ENCODE measurements at regions not wholly inside any gene's neighbourhood (a gene's known extent, or its start where the extent isn't known, plus 50 kb on each side); places are given as distances from the start of the nearest gene placed in this dataset.
A peak's percentile ranks its signal among the peaks of the same experiment; 100 is the strongest.

DNA sequence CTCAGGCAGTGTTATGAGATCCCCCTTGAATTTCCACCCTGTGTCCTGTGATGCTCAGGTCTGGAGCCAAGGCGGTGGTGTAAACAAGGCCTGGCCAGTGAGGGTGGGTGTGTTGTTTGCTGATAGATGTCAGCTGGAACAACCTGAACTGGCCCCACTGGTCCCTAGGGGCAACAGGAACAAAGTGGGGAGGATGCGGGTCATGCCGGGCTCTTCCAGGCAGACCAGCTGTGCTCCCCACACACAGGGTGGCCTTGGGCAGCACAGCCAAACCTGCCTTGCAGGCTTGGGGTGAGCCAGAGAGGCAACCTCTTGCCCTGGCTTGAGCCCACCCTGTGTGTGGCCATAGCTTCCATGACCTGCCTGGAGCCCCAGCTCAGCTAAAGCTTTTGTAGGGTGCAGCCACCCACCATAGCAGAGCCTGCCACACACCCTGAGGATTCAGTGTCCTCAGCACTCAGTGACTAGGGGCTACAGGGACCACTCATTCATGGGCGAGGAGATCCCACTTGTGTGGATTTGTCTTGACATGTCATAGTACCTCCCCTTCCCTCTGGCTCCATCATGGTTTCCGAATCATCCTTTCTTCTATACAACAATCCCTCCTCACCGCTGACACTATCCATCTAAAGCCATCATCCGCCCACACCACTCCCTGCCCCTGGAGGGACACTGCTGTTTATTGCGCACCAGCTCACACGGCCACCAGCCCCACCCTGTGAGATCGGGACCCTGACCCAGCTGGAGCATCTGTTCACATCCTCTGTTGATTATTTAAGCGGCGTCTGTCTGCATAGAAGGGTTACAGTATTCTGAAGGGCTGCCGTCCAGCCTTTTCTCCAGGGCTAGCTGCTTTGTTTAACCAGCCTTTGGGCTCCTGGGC lies 268.8 kb downstream of the CYP26B1 start:
- FAIRE-seq = no peak
- 20% methylated on average over 13 of the region's 13 CpGs for WGBS (ENCODE audit: insufficient coverage, low coverage, missing lambda C conversion rate)
- CTCF ChIA-PET (ENCODE audit: low intra/inter-chr PET ratio) = no interaction called here
- no peaks in the 10 kb centered on the region for H3K9me3 ChIP-seq (replicated peaks; ENCODE audit: control insufficient read depth, insufficient read depth, low read depth, low read length)
- H3K36me3 ChIP-seq (ENCODE audit: control insufficient read depth, insufficient read depth, low read length) = no peaks in the 10 kb centered on the region
- POLR2A ChIA-PET = no interaction called here
- H3K4me2 ChIP-seq (ENCODE audit: insufficient read depth, low read length) = no peak overlapping the region
- peaks cover 18 to 31% of the 10 kb centered on the region in 2 experiments for H3K4me1 ChIP-seq (replicated peaks in 1 of 2; ENCODE audit: control insufficient read depth in 2 of 2, insufficient read depth in 2 of 2, low read length in 2 of 2)
- peaks cover 7% of the 10 kb centered on the region for H3K9me1 ChIP-seq (ENCODE audit: control insufficient read depth, insufficient read depth, low read length)
- no peak for TF ChIP-seq TRIM28 (IDR thresholded peaks at IDR 0.05)
- TF ChIP-seq FOXK2 (conservative IDR thresholded peaks at IDR 0.05 in 1 of 2, IDR thresholded peaks at IDR 0.05 in 1 of 2; ENCODE audit: low read depth in 2 of 2) = no peak
- peak; percentile 22; the same call in 1 of the 2 replicates for TF ChIP-seq EGR1 (conservative IDR thresholded peaks at IDR 0.05)
- TF ChIP-seq, protein P1, sequence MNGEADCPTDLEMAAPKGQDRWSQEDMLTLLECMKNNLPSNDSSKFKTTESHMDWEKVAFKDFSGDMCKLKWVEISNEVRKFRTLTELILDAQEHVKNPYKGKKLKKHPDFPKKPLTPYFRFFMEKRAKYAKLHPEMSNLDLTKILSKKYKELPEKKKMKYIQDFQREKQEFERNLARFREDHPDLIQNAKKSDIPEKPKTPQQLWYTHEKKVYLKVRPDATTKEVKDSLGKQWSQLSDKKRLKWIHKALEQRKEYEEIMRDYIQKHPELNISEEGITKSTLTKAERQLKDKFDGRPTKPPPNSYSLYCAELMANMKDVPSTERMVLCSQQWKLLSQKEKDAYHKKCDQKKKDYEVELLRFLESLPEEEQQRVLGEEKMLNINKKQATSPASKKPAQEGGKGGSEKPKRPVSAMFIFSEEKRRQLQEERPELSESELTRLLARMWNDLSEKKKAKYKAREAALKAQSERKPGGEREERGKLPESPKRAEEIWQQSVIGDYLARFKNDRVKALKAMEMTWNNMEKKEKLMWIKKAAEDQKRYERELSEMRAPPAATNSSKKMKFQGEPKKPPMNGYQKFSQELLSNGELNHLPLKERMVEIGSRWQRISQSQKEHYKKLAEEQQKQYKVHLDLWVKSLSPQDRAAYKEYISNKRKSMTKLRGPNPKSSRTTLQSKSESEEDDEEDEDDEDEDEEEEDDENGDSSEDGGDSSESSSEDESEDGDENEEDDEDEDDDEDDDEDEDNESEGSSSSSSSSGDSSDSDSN (IDR thresholded peaks at IDR 0.05; ENCODE audit: borderline replicate concordance in 1 of 2, low read depth in 2 of 2, low read length in 2 of 2) = no peak
- no peak overlapping the region for H3K27ac ChIP-seq (ENCODE audit: extremely low read depth, low read depth, low read length)
- in situ Hi-C loops (cut with MboI) = no loop called here
- H4K20me1 ChIP-seq (replicated peaks; ENCODE audit: control insufficient read depth, insufficient read depth, low read length) = no peaks in the 10 kb centered on the region
- intact Hi-C loops (cut with micrococcal nuclease) = no loop called here
- no peak for ATAC-seq
- no peaks in the 10 kb centered on the region for H3K79me2 ChIP-seq (ENCODE audit: control insufficient read depth, insufficient read depth, low read length)
- H3K4me3 ChIP-seq = no peak overlapping the region
- DNase-seq (ENCODE audit: extremely low read depth in 1 of 4, low spot score in 3 of 4) = no peak
- no peak overlapping the region for H2AFZ ChIP-seq (ENCODE audit: low read depth, low read length)
- H3K27me3 ChIP-seq (ENCODE audit: control insufficient read depth in 2 of 2, insufficient read depth in 2 of 2, low read length in 2 of 2) = peaks cover 0 to 20% of the 10 kb centered on the region in 2 experiments; a peak in 1 of 5 replicates
- H3K9ac ChIP-seq (ENCODE audit: insufficient read depth in 1 of 2, low read depth in 2 of 2, low read length in 2 of 2) = no peak overlapping the region
- BruUV-seq (replicated peaks) = no TSS peak

All from K562 (cell line).